ENCODE measurements at regions not wholly inside any gene's neighbourhood (a gene's known extent, or its start where the extent isn't known, plus 50 kb on each side); places are given as distances from the start of the nearest gene placed in this dataset.
"Not testable (repeated sequence)": the region's sequence is repeated elsewhere in the genome, so short reads cannot be mapped to it uniquely, and the experiment has no call there.

DNA sequence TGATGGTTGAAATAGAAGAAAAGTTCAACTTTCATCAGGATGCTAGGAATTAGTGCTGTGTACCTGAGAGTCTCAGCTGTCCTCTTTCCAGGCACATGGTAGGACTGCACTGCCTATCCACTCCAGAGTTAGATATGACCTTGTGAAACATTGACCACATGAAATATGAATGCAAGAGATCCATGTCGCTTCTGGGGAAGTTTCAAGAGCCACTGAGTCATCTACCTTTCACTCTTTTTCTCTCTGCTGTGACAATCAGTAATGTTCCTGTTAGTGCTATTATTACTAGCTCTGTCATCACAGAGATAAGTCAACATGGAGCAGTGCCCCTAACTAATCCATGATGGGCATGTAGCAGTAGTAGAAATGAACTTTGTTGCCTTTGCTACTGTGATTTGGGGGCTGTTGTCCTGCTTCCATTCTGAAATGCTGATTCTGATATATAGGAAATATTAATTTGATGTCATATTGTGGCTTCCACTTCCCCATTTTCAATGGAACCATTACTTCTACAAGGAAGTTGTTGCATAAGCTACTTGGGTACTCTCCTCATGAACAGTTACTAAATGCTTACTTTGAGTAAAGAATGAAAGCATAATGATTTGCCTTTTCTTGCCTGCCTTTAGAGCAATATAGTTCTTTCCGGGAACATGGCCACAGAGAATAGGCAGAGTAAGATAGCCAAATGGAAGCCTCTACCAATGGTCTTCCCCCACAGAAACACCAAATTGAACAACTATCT lies 192.8 kb upstream of the ZNF521 start:
- DNase-seq (no peak), ATAC-seq (peak; percentile 44)
- peaks cover 0 to 20% (median 7%) of the 10 kb centered on the region in 11 donors for H3K9me3 Mint-ChIP-seq
- Histone ChIP-seq H3K4me3 (ENCODE audit: low read length) (no peak overlapping the region), H3K27me3 (ENCODE audit: control insufficient read depth in 2 of 2, insufficient read depth in 2 of 2, low read length in 2 of 2) (no peaks in the 10 kb centered on the region), H3K27ac (ENCODE audit: low read depth, low read length) (no peak overlapping the region), H3K4me1 (ENCODE audit: control insufficient read depth in 2 of 2, insufficient read depth in 2 of 2, low read length in 2 of 2) (no peaks in the 10 kb centered on the region), H3K36me3 (ENCODE audit: control insufficient read depth in 2 of 3, insufficient read depth in 3 of 3, low read length in 3 of 3) (no peaks in the 10 kb centered on the region), H3K9me3 (ENCODE audit: control insufficient read depth in 2 of 3, low read length in 3 of 3) (no peaks in the 10 kb centered on the region)
- H3K27ac Mint-ChIP-seq, result no peak overlapping the region
- ChIA-PET CTCF (no interaction called here), POLR2A (no interaction called here)
- no peaks in the 10 kb centered on the region for H3K4me1 Mint-ChIP-seq
- H3K27me3 Mint-ChIP-seq, result no peaks in the 10 kb centered on the region
- H3K4me3 Mint-ChIP-seq, result no peak overlapping the region
- H3K36me3 Mint-ChIP-seq, result no peaks in the 10 kb centered on the region
- intact Hi-C loops (cut with micrococcal nuclease), result no loop called here

- Histone ChIP-seq H3K4me3 (ENCODE audit: low read length) (no peak overlapping the region), H3K27me3 (ENCODE audit: control insufficient read depth in 2 of 2, insufficient read depth in 2 of 2, low read length in 2 of 2) (no peaks in the 10 kb centered on the region), H3K36me3 (ENCODE audit: control insufficient read depth in 2 of 3, insufficient read depth in 3 of 3, low read length in 3 of 3) (no peaks in the 10 kb centered on the region), H3K4me1 (ENCODE audit: control insufficient read depth in 2 of 2, insufficient read depth in 2 of 2, low read length in 2 of 2) (no peaks in the 10 kb centered on the region), H3K9me3 (ENCODE audit: control insufficient read depth in 2 of 3, low read length in 3 of 3) (no peaks in the 10 kb centered on the region), H3K27ac (ENCODE audit: low read depth, low read length) (no peak overlapping the region)
- no peak overlapping the region for H3K4me3 Mint-ChIP-seq
- intact Hi-C loops (cut with micrococcal nuclease), result no loop called here
- no peak overlapping the region for H3K27ac Mint-ChIP-seq
- peaks cover 0 to 3% (median 0%) of the 10 kb centered on the region in 11 donors for H3K9me3 Mint-ChIP-seq
- H3K27me3 Mint-ChIP-seq, result peaks cover 0 to 6% (median 0%) of the 10 kb centered on the region in 5 donors
- ATAC-seq (no peak), DNase-seq (no peak)
- POLR2A ChIA-PET, result no interaction called here
- CTCF ChIA-PET, result no interaction called here
- no peaks in the 10 kb centered on the region for H3K4me1 Mint-ChIP-seq
- H3K36me3 Mint-ChIP-seq, result no peaks in the 10 kb centered on the region
Observed at GRCh38 chr18:25538175-25538922, 186.4 kb upstream of the ZNF521 start.

DNA sequence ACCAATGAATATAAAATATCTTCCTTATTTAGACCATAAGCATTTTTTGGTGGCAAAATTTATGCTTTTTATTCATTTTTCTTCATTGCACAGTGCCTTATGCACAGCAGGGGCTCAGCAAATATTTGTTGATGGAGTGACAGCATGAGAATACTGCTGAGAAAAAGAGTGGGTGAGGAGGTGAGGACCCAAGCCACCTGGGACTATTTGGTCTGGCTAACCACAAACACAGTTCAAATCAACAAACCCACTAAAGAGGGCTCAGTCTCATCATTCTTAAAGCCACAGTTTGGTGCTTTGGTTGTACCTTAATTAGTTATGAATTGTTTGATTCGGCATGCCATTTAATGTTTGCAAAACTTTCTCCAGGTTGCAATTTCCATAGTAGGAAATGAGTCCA lies 183.5 kb upstream of the ZNF521 start:
- ATAC-seq (no peak), DNase-seq (no peak)
- peaks cover 0 to 9% (median 2%) of the 10 kb centered on the region in 11 donors for H3K9me3 Mint-ChIP-seq
- H3K27ac ChIP-seq (ENCODE audit: low read depth, low read length), result no peak overlapping the region
- POLR2A ChIA-PET, result no interaction called here
- H3K9me3 ChIP-seq (ENCODE audit: control insufficient read depth in 2 of 3, low read length in 3 of 3), result no peaks in the 10 kb centered on the region
- intact Hi-C loops (cut with micrococcal nuclease), result no loop called here
- no peak overlapping the region for H3K4me3 ChIP-seq (ENCODE audit: low read length)
- peaks cover 0 to 6% (median 0%) of the 10 kb centered on the region in 5 donors for H3K27me3 Mint-ChIP-seq
- CTCF ChIA-PET, result no interaction called here
- H3K36me3 ChIP-seq (ENCODE audit: control insufficient read depth in 2 of 3, insufficient read depth in 3 of 3, low read length in 3 of 3), result no peaks in the 10 kb centered on the region
- H3K4me1 ChIP-seq (ENCODE audit: control insufficient read depth in 2 of 2, insufficient read depth in 2 of 2, low read length in 2 of 2), result no peaks in the 10 kb centered on the region
- H3K4me1 Mint-ChIP-seq, result no peaks in the 10 kb centered on the region
- H3K27me3 ChIP-seq (ENCODE audit: control insufficient read depth in 2 of 2, insufficient read depth in 2 of 2, low read length in 2 of 2), result no peaks in the 10 kb centered on the region
- no peak overlapping the region for H3K27ac Mint-ChIP-seq
- no peak overlapping the region for H3K4me3 Mint-ChIP-seq
- H3K36me3 Mint-ChIP-seq, result peaks cover 0 to 3% (median 0%) of the 10 kb centered on the region in 5 donors

DNA sequence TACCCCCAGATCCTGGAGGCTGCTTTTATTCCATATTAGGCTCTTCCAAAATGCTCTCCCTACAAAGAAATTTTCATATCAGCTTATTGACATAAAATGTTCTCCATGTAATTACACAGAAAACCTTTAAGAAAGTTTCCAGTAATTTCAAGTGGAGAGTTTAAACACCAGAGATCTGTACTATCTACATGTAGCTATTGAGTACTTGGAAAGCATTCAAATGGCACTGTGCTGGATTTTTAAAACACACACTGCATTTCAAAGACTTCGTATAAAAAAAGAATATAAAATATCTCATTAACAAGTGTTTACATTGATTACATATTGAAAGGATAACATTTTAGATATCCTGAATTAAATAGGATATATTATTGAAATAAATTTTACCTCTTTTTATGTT lies 182.4 kb upstream of the ZNF521 start:
- Mint-ChIP-seq H3K4me3 (no peak overlapping the region), H3K27me3 (peaks cover 0 to 6% (median 0%) of the 10 kb centered on the region in 5 donors), H3K27ac (no peak overlapping the region), H3K9me3 (peaks cover 0 to 9% (median 3%) of the 10 kb centered on the region in 11 donors), H3K4me1 (no peaks in the 10 kb centered on the region), H3K36me3 (peaks cover 0 to 3% (median 0%) of the 10 kb centered on the region in 5 donors)
- Histone ChIP-seq H3K9me3 (ENCODE audit: control insufficient read depth in 2 of 3, low read length in 3 of 3) (no peaks in the 10 kb centered on the region), H3K36me3 (ENCODE audit: control insufficient read depth in 2 of 3, insufficient read depth in 3 of 3, low read length in 3 of 3) (no peaks in the 10 kb centered on the region), H3K27me3 (ENCODE audit: control insufficient read depth in 2 of 2, insufficient read depth in 2 of 2, low read length in 2 of 2) (no peaks in the 10 kb centered on the region), H3K4me3 (ENCODE audit: low read length) (no peak overlapping the region), H3K27ac (ENCODE audit: low read depth, low read length) (no peak overlapping the region), H3K4me1 (ENCODE audit: control insufficient read depth in 2 of 2, insufficient read depth in 2 of 2, low read length in 2 of 2) (no peaks in the 10 kb centered on the region)
- DNase-seq (no peak), ATAC-seq (no peak)
- POLR2A ChIA-PET, result no interaction called here
- CTCF ChIA-PET, result no interaction called here
- intact Hi-C loops (cut with micrococcal nuclease), result no loop called here

GRCh38 chr18:25533218-25533617 lies 181.3 kb upstream of the ZNF521 start:
- no peaks in the 10 kb centered on the region for H3K4me1 ChIP-seq (ENCODE audit: control insufficient read depth in 2 of 2, insufficient read depth in 2 of 2, low read length in 2 of 2)
- Mint-ChIP-seq H3K4me1 (no peaks in the 10 kb centered on the region), H3K27ac (no peak overlapping the region), H3K9me3 (peaks cover 0 to 9% (median 3%) of the 10 kb centered on the region in 11 donors), H3K27me3 (peaks cover 0 to 13% (median 1%) of the 10 kb centered on the region in 5 donors), H3K36me3 (peaks cover 0 to 3% (median 0%) of the 10 kb centered on the region in 5 donors), H3K4me3 (no peak overlapping the region)
- no peak overlapping the region for H3K4me3 ChIP-seq (ENCODE audit: low read length)
- no peaks in the 10 kb centered on the region for H3K36me3 ChIP-seq (ENCODE audit: control insufficient read depth in 2 of 3, insufficient read depth in 3 of 3, low read length in 3 of 3)
- ATAC-seq (no peak), DNase-seq (no peak)
- intact Hi-C loops (cut with micrococcal nuclease), result no loop called here
- H3K27ac ChIP-seq (ENCODE audit: low read depth, low read length), result no peak overlapping the region
- no peaks in the 10 kb centered on the region for H3K9me3 ChIP-seq (ENCODE audit: control insufficient read depth in 2 of 3, low read length in 3 of 3)
- ChIA-PET POLR2A (no interaction called here), CTCF (no interaction called here)
- no peaks in the 10 kb centered on the region for H3K27me3 ChIP-seq (ENCODE audit: control insufficient read depth in 2 of 2, insufficient read depth in 2 of 2, low read length in 2 of 2)

GRCh38 chr18:25531207-25531606 lies 179.2 kb upstream of the ZNF521 start:
- DNase-seq (no peak), ATAC-seq (no peak)
- Mint-ChIP-seq H3K36me3 (peaks cover 0 to 3% (median 0%) of the 10 kb centered on the region in 5 donors), H3K9me3 (peaks cover 0 to 9% (median 3%) of the 10 kb centered on the region in 11 donors), H3K4me1 (no peaks in the 10 kb centered on the region), H3K4me3 (no peak overlapping the region), H3K27me3 (peaks cover 0 to 20% (median 4%) of the 10 kb centered on the region in 5 donors), H3K27ac (no peak overlapping the region)
- no peak overlapping the region for H3K27ac ChIP-seq (ENCODE audit: low read depth, low read length)
- no peaks in the 10 kb centered on the region for H3K4me1 ChIP-seq (ENCODE audit: control insufficient read depth in 2 of 2, insufficient read depth in 2 of 2, low read length in 2 of 2)
- no peak overlapping the region for H3K4me3 ChIP-seq (ENCODE audit: low read length)
- H3K27me3 ChIP-seq (ENCODE audit: control insufficient read depth in 2 of 2, insufficient read depth in 2 of 2, low read length in 2 of 2), result no peaks in the 10 kb centered on the region
- no peaks in the 10 kb centered on the region for H3K36me3 ChIP-seq (ENCODE audit: control insufficient read depth in 2 of 3, insufficient read depth in 3 of 3, low read length in 3 of 3)
- ChIA-PET CTCF (no interaction called here), POLR2A (no interaction called here)
- no peaks in the 10 kb centered on the region for H3K9me3 ChIP-seq (ENCODE audit: control insufficient read depth in 2 of 3, low read length in 3 of 3)
- intact Hi-C loops (cut with micrococcal nuclease), result no loop called here

DNA sequence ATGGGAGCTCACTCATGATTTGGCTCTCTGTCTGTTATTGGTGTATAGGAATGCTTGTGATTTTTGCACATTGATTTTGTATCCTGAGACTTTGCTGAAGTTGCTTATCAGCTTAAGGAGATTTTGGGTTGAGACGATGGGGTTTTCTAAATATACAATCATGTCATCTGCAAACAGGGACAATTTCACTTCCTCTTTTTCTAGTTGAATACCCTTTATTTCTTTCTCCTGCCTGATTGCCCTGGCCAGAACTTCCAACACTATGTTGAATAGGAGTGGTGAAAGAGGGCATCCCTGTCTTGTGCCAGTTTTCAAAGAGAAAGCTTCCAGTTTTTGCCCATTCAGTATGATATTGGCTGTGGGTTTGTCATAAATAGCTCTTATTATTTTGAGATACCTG lies 173.8 kb upstream of the ZNF521 start:
- DNase-seq; CTCF ChIA-PET; intact Hi-C loops (cut with micrococcal nuclease); H3K4me3 ChIP-seq (ENCODE audit: low read length); H3K27ac ChIP-seq (ENCODE audit: low read depth, low read length); H3K27me3 ChIP-seq (ENCODE audit: control insufficient read depth in 2 of 2, insufficient read depth in 2 of 2, low read length in 2 of 2); H3K9me3 ChIP-seq (ENCODE audit: control insufficient read depth in 2 of 3, low read length in 3 of 3); ATAC-seq; H3K4me3 Mint-ChIP-seq; H3K4me1 Mint-ChIP-seq; H3K9me3 Mint-ChIP-seq; POLR2A ChIA-PET; H3K36me3 ChIP-seq (ENCODE audit: control insufficient read depth in 2 of 3, insufficient read depth in 3 of 3, low read length in 3 of 3); H3K27ac Mint-ChIP-seq; H3K36me3 Mint-ChIP-seq; H3K4me1 ChIP-seq (ENCODE audit: control insufficient read depth in 2 of 2, insufficient read depth in 2 of 2, low read length in 2 of 2): not testable (repeated sequence)
- peaks cover 0 to 20% (median 4%) of the 10 kb centered on the region in 5 donors for H3K27me3 Mint-ChIP-seq

Measured in naive thymus-derived CD4-positive, alpha-beta T cell (primary cell).